Right lobe of liver (tissue), 4 donors: ENCODE measurements at regions not wholly inside any gene's neighbourhood (a gene's known extent, or its start where the extent isn't known, plus 50 kb on each side); places are given as distances from the start of the nearest gene placed in this dataset.

Experiments
- POLR2A ChIP-seq: fragments of 450-650 bp; IDR thresholded peaks from one replicate; pipeline ENCODE4 v1.6.1; 2017; ENCODE audit warnings: antibody characterized with exemption, mild to moderate bottlenecking
- TF ChIP-seq, protein P1 (sequence below), 4 donors: fragments of 200-600 bp in 3 of 4; fragments of 450-650 bp in 1 of 4; IDR thresholded peaks; one replicate each; pipeline versions ENCODE4 v1.5.1 to v1.8.0; 2016 to 2022; ENCODE audit warnings: antibody characterized with exemption in 4 of 4, mild to moderate bottlenecking in 2 of 4
- donor health status: DM: no; HTN: no; CAD: no.
- donor health status: DM: no; HTN: no; CAD: no.
- donor health status: DM: no; HTN: yes; CAD: no.

DNA sequence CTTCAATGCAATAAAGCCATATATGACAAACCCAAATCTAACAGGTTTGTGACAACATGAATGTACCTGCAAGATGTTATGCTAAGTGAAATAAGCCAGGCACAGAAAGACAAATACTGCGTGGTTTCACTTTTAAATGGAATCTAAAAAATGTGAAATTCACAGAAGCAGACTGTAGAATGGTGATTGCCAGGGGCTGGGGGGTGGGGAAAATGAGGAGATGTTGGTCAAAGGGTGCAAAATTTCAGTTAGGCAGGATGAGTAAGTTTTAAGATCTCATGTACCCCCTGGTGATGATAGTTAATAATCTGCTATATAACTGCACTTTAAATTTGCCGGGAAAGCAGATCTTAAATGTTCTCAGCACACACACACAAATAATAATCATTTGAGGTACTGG, 160.5 kb downstream of the PTBP2 start:
- TF ChIP-seq POLR2A, result no peak
- TF ChIP-seq, protein P1, sequence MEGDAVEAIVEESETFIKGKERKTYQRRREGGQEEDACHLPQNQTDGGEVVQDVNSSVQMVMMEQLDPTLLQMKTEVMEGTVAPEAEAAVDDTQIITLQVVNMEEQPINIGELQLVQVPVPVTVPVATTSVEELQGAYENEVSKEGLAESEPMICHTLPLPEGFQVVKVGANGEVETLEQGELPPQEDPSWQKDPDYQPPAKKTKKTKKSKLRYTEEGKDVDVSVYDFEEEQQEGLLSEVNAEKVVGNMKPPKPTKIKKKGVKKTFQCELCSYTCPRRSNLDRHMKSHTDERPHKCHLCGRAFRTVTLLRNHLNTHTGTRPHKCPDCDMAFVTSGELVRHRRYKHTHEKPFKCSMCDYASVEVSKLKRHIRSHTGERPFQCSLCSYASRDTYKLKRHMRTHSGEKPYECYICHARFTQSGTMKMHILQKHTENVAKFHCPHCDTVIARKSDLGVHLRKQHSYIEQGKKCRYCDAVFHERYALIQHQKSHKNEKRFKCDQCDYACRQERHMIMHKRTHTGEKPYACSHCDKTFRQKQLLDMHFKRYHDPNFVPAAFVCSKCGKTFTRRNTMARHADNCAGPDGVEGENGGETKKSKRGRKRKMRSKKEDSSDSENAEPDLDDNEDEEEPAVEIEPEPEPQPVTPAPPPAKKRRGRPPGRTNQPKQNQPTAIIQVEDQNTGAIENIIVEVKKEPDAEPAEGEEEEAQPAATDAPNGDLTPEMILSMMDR (IDR thresholded peaks at IDR 0.05), result no peak
